ENCODE measurements at regions not wholly inside any gene's neighbourhood (a gene's known extent, or its start where the extent isn't known, plus 50 kb on each side); places are given as distances from the start of the nearest gene placed in this dataset.

GRCh38 chr14:101118746-101119591, 215.4 kb upstream of the RTL1 start:
- TF ChIP-seq CTCF (IDR thresholded peaks at IDR 0.05; ENCODE audit: low read depth, low read length) (no peak), EZH2phosphoT487 (IDR thresholded peaks at IDR 0.05; ENCODE audit: low read depth) (no peak)

Data from OCI-LY3 (cell line).